GM19043 (cell line): ENCODE measurements at regions not wholly inside any gene's neighbourhood (a gene's known extent, or its start where the extent isn't known, plus 50 kb on each side); places are given as distances from the start of the nearest gene placed in this dataset.
"Not testable (repeated sequence)": the region's sequence is repeated elsewhere in the genome, so short reads cannot be mapped to it uniquely, and the experiment has no call there.

ENCODE experiments used
- ATAC-seq: cut with Tn5 transposase; IDR thresholded peaks from one replicate; pipeline ENCODE4 v1.9.1; 2021; ENCODE audit warnings: low read depth; ENCODE audit not compliant: unreplicated experiment

- no peak for ATAC-seq
Observed at GRCh38 chr11:119586181-119586580, 142.8 kb downstream of the NECTIN1 start.

GRCh38 chr11:119585043-119585781, 143.8 kb downstream of the NECTIN1 start:
- no peak for ATAC-seq

DNA sequence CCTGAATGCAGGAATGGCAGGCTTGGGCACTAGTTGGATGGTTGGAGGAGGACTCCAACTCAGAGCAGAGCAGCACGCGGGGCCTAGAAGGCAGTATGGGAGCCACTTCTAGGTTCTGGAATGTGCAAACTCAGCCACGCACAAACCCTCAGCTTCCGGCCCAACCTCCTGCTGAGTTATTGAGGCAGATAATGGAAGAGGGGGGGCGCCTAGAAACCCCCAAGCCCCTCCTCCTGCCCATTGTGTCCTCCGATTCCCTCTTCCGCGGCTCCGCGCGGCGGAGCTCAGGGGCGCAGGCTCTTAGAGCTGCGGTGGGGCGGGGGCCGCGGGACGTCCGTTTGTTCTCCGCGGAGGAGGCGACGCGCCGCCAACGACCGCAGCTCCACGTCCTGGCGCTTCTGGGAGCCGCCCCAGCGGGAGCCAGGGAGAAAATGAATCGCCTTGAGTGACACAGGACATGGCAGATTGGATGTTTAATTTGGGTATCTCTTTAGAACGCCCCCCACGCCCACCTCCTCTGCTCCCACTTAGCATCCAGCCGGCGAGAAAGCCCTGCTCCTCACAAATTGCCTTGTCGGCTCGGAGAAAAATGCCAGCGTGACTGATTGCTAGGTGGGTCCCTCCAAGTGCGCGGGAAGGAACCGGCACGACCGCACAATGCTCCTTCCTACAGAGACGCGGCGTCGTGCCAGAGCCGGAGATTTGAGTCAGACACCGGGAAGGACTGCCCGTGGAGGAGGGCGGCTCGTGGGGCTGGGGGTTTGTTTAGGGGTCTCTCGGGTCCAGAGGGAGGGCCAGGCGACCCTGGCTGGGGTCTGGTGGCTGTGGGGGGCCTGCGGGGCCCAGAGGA, 144.6 kb downstream of the NECTIN1 start:
- no peak for ATAC-seq

DNA sequence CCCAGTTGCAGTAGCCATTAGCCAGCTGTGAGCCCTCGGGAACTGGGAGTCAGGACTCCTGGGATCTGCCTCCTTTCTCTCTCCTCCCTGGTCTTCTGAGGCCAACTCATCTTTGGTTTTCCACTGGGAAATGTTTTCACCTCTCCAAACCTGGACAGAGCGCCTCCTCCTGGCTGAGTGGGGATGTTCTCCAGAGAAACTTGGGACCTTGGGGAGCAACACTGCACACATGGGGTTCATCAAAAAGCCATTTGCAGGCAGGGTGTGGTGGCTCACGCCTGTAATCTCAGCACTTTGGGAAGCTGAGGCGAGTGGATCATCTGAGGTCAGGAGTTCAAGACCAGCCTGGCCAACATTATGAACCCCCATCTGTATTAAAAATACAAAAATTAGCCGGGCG, 145.4 kb downstream of the NECTIN1 start:
- ATAC-seq, result no peak

DNA sequence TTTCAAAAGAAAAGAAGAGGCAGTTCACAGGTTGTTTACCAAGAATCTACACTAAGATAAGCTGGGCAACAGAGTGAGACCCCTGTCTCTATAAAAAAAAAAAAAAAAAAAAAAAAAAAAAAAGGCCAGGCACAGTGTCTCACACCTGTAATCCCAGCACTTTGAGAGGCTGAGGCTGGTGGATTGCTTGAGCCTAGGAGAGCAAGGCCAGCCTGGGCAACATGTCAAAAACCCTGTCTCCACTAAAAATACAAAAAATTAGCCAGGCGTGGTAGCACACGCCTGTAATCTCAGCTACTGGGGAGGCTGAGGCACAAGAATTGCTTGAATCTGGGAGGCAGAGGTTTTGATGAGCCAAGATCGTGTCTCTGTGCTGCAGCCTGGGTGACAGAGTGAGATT, 147.6 kb downstream of the NECTIN1 start:
- ATAC-seq, result not testable (repeated sequence)

DNA sequence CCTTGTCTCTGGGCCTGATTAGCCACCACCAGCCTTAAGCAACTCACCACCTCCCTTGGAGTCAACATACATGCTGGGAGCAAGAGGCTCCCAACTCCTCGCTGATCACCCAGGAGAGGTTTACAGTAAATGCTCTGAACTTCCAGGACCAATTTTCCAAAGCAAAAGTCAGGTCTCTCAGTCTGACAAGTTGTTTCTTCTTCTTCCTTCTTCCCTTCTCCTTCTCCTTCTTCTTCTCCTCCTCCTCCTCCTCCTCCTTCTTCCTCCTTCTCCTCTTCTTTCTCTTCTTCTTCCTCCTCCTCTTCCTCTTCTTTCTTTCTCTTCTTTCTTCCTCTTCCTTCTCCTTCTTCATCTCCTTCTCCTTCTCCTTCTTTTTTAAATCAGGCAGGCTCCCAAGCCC, 148.2 kb downstream of the NECTIN1 start:
- no peak for ATAC-seq

GRCh38 chr11:119580081-119580480, 148.9 kb downstream of the NECTIN1 start:
- no peak for ATAC-seq

- ATAC-seq, result no peak
Observed at GRCh38 chr11:119578521-119579191, 150.3 kb downstream of the NECTIN1 start.

DNA sequence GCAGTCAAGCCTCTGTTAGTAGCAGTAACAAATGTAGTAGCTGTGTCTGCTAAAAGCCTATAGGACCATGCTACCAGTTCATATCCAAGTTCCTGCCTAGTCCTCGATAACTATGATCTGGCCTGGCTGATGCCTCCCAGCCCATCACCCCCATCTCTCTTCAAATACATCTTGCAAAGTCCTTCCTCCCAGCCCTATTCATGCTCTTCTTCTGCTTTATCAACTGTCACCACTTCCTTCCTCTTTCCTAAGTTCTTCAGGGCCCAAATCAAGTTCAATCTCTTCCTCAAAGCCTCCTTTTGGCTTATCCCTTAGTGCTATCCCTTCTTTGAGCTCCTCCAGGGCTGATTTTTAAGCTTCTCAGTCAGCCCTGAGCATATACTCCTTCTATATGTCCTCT, 150.9 kb upstream of the THY1 start:
- ATAC-seq, result no peak

GRCh38 chr11:119572481-119573424, 149.8 kb upstream of the THY1 start:
- no peak for ATAC-seq

- ATAC-seq, result no peak
Observed at GRCh38 chr11:119571311-119571710, 148.3 kb upstream of the THY1 start.

DNA sequence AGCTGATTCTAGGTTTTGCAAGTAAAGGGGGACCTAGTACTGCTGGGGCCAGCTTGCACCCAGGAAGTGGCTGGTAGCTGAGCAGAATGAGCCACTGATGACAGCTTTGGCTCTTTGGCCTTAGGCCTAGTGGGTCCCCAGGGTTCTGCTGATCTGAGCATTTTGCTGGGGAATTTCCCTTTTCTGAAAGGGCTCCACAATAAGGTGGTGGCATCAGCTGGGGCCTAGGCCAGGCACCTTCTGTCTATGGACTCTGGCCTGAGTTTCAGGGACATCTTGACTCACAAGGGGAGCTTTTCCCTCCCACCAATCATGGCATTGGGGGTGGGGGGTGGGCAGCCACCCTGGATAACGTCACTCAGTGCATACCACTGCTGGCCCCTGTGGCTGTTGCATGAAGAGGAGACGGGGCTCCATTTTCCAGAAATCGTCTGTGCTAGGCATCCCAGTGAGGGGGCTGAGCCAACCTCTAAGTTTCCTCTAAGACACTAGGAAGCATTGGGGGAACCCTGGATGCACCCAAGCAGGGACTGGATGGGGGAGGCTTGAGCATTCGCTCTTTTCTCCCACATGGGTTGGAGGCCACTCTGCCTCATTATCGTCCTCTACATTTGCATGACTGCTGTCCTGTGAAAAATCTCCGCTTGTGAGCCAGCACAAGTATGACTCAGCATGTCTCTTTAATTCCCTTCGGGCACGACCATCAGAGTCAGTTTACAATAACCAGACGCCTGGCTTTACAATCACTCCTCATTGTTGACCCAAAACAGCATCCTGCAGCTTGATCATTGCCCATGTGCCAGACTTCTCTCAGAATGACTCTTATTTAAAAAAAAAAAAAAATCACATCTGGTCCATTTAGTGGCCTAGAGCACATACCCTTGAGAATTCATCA, 145.0 kb upstream of the THY1 start:
- peak; percentile 73 for ATAC-seq

DNA sequence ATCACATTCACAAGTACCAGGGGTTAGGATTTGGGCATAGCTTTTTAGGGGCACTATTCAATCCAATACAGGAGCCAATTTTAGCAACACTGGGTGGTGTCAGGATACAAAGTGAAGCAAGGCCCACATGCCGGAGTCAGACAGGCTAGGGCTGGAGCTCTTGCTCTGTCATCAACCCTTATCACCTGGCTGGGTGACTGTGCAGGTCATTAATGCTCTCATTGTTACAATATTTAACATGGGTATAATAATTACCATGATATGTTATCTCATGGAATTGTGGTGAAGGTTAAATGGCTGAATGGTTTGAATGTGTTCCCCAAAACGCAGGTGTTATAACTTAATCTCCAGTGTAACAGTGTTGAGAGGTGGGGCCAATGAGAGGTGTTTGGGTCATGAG, 143.3 kb upstream of the THY1 start:
- no peak for ATAC-seq

GRCh38 chr11:119565693-119566092, 142.7 kb upstream of the THY1 start:
- not testable (repeated sequence) for ATAC-seq

DNA sequence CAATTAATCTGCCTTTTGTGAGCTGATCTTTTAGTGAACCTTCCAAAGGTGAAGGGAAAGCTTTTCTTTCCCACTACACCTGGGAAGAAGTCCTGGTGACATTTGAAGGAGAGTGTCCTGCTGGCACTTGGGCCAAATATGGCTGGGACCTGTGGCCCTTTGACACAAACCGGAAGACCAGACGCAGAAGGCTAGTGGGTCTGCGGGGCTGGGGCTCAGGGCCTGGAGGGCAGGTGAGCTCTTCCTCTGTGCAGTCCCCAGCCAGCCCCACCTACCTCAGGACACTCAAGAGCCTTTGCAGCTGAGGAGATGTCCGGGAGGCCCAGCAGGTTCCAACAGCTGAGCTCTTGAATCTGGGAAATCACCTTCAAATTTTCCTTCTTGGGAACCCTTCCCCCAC, 138.0 kb upstream of the THY1 start:
- ATAC-seq, result no peak

- ATAC-seq, result no peak
Observed at GRCh38 chr11:119560291-119560690, 137.3 kb upstream of the THY1 start.

GRCh38 chr11:119552106-119552485, 129.1 kb upstream of the THY1 start:
- ATAC-seq, result no peak

- ATAC-seq, result no peak
Observed at GRCh38 chr11:119551420-119552105, 128.6 kb upstream of the THY1 start.
